OCI-LY1 (cell line): ENCODE measurements at regions not wholly inside any gene's neighbourhood (a gene's known extent, or its start where the extent isn't known, plus 50 kb on each side); places are given as distances from the start of the nearest gene placed in this dataset.

ENCODE experiments used
- CTCF ChIP-seq: fragments of 200-600 bp; sonication (generic), shearing (Covaris generic); IDR thresholded peaks from 2 replicates; pipeline ENCODE4 v1.5.1; 2017; ENCODE audit warnings: mild to moderate bottlenecking, antibody characterized with exemption, low read length, moderate library complexity, mixed read lengths
- EZH2 ChIP-seq: fragments of 200-600 bp; sonication (generic), shearing (Covaris generic); IDR thresholded peaks from 2 replicates; pipeline ENCODE4 v1.8.0; 2017; ENCODE audit warnings: borderline replicate concordance, mixed run types, mild to moderate bottlenecking, antibody characterized with exemption, low read length, moderate library complexity, mixed read lengths

- TF ChIP-seq CTCF (no peak), EZH2 (no peak)
Observed at GRCh38 chr7:67341153-67341768, 344.6 kb downstream of the TYW1 start.
